ENCODE measurements at regions not wholly inside any gene's neighbourhood (a gene's known extent, or its start where the extent isn't known, plus 50 kb on each side); places are given as distances from the start of the nearest gene placed in this dataset.
"Not testable (repeated sequence)": the region's sequence is repeated elsewhere in the genome, so short reads cannot be mapped to it uniquely, and the experiment has no call there.

GRCh38 chr3:144743225-144743668 is 771.6 kb downstream of the DIPK2A start:
- Histone ChIP-seq H3K79me1 (replicated peaks; ENCODE audit: low read length, poor library complexity, severe bottlenecking) (no peaks in the 10 kb centered on the region), H3K14ac (ENCODE audit: low read length in 2 of 2) (no peak overlapping the region), H2BK120ac (ENCODE audit: low read depth, low read length) (no peak overlapping the region), H3K4me3 (ENCODE audit: insufficient read depth in 1 of 2, low read depth in 1 of 2, low read length in 2 of 2) (no peak overlapping the region), H3K36me3 (ENCODE audit: control insufficient read depth in 1 of 2, insufficient read depth in 2 of 2, low read depth in 1 of 2, low read length in 2 of 2) (no peaks in the 10 kb centered on the region), H3K18ac (ENCODE audit: low read depth in 1 of 2, low read length in 2 of 2) (no peak overlapping the region), H2BK15ac (ENCODE audit: low read depth, poor library complexity, severe bottlenecking) (no peak overlapping the region), H2BK5ac (ENCODE audit: low read depth, low read length, poor library complexity, severe bottlenecking) (no peak overlapping the region), H3K9me3 (ENCODE audit: control insufficient read depth, low read length) (no peaks in the 10 kb centered on the region), H3K9ac (ENCODE audit: low read length) (no peak overlapping the region), H2AFZ (ENCODE audit: low read depth, low read length) (no peak overlapping the region), H3K27ac (ENCODE audit: low read length, poor library complexity, severe bottlenecking) (no peak overlapping the region), H3K4me2 (ENCODE audit: low read length, poor library complexity, severe bottlenecking) (no peak overlapping the region), H2BK12ac (ENCODE audit: low read length in 2 of 2) (no peak overlapping the region), H4K91ac (ENCODE audit: low read length) (no peak overlapping the region), H3K4me1 (ENCODE audit: control insufficient read depth, insufficient read depth, low read depth, low read length) (no peaks in the 10 kb centered on the region), H4K8ac (ENCODE audit: low read length) (no peak overlapping the region), H3K23ac (ENCODE audit: low read length in 2 of 2) (no peak overlapping the region), H3K27me3 (ENCODE audit: control insufficient read depth in 1 of 2, insufficient read depth in 1 of 2, low read length in 2 of 2) (no peaks in the 10 kb centered on the region), H2AK5ac (ENCODE audit: low read length, severe bottlenecking) (no peak overlapping the region), H3K4ac (ENCODE audit: low read depth in 1 of 2, low read length in 2 of 2) (no peak overlapping the region)
- no CpG with 5 or more reads among the region's 1 CpG for WGBS
- peak; percentile 7 for DNase-seq

GRCh38 chr3:144744473-144744872 is 772.9 kb downstream of the DIPK2A start:
- no peak overlapping the region for H2AFZ ChIP-seq (ENCODE audit: low read depth, low read length)
- no peaks in the 10 kb centered on the region for H3K9me3 ChIP-seq (ENCODE audit: control insufficient read depth, low read length)
- no peak overlapping the region for H2BK15ac ChIP-seq (ENCODE audit: low read depth, poor library complexity, severe bottlenecking)
- no peak overlapping the region for H2AK5ac ChIP-seq (ENCODE audit: low read length, severe bottlenecking)
- no peak for DNase-seq
- H3K4ac ChIP-seq (ENCODE audit: low read depth in 1 of 2, low read length in 2 of 2): no peak overlapping the region
- no peak overlapping the region for H3K23ac ChIP-seq (ENCODE audit: low read length in 2 of 2)
- no peak overlapping the region for H3K4me3 ChIP-seq (ENCODE audit: insufficient read depth in 1 of 2, low read depth in 1 of 2, low read length in 2 of 2)
- H3K27me3 ChIP-seq (ENCODE audit: control insufficient read depth in 1 of 2, insufficient read depth in 1 of 2, low read length in 2 of 2): no peaks in the 10 kb centered on the region
- H3K27ac ChIP-seq (ENCODE audit: low read length, poor library complexity, severe bottlenecking): no peak overlapping the region
- H2BK120ac ChIP-seq (ENCODE audit: low read depth, low read length): no peak overlapping the region
- H3K79me1 ChIP-seq (replicated peaks; ENCODE audit: low read length, poor library complexity, severe bottlenecking): no peaks in the 10 kb centered on the region
- no peak overlapping the region for H3K9ac ChIP-seq (ENCODE audit: low read length)
- no peaks in the 10 kb centered on the region for H3K4me1 ChIP-seq (ENCODE audit: control insufficient read depth, insufficient read depth, low read depth, low read length)
- H3K18ac ChIP-seq (ENCODE audit: low read depth in 1 of 2, low read length in 2 of 2): no peak overlapping the region
- no peak overlapping the region for H4K91ac ChIP-seq (ENCODE audit: low read length)
- no peaks in the 10 kb centered on the region for H3K36me3 ChIP-seq (ENCODE audit: control insufficient read depth in 1 of 2, insufficient read depth in 2 of 2, low read depth in 1 of 2, low read length in 2 of 2)
- H2BK5ac ChIP-seq (ENCODE audit: low read depth, low read length, poor library complexity, severe bottlenecking): no peak overlapping the region
- H3K14ac ChIP-seq (ENCODE audit: low read length in 2 of 2): no peak overlapping the region
- no peak overlapping the region for H3K4me2 ChIP-seq (ENCODE audit: low read length, poor library complexity, severe bottlenecking)
- WGBS: 90% methylated on average over 2 of the region's 4 CpGs
- H4K8ac ChIP-seq (ENCODE audit: low read length): no peak overlapping the region
- H2BK12ac ChIP-seq (ENCODE audit: low read length in 2 of 2): no peak overlapping the region

GRCh38 chr3:144746631-144747030 is 775.0 kb downstream of the DIPK2A start:
- H2BK12ac ChIP-seq (ENCODE audit: low read length in 2 of 2): no peak overlapping the region
- no peak overlapping the region for H2BK5ac ChIP-seq (ENCODE audit: low read depth, low read length, poor library complexity, severe bottlenecking)
- no peak overlapping the region for H3K4me2 ChIP-seq (ENCODE audit: low read length, poor library complexity, severe bottlenecking)
- H3K4me3 ChIP-seq (ENCODE audit: insufficient read depth in 1 of 2, low read depth in 1 of 2, low read length in 2 of 2): no peak overlapping the region
- no peaks in the 10 kb centered on the region for H3K4me1 ChIP-seq (ENCODE audit: control insufficient read depth, insufficient read depth, low read depth, low read length)
- H3K18ac ChIP-seq (ENCODE audit: low read depth in 1 of 2, low read length in 2 of 2): no peak overlapping the region
- no peak overlapping the region for H3K9ac ChIP-seq (ENCODE audit: low read length)
- no peak overlapping the region for H3K27ac ChIP-seq (ENCODE audit: low read length, poor library complexity, severe bottlenecking)
- H4K91ac ChIP-seq (ENCODE audit: low read length): no peak overlapping the region
- H2AFZ ChIP-seq (ENCODE audit: low read depth, low read length): no peak overlapping the region
- H3K23ac ChIP-seq (ENCODE audit: low read length in 2 of 2): no peak overlapping the region
- no peak overlapping the region for H2BK15ac ChIP-seq (ENCODE audit: low read depth, poor library complexity, severe bottlenecking)
- H3K27me3 ChIP-seq (ENCODE audit: control insufficient read depth in 1 of 2, insufficient read depth in 1 of 2, low read length in 2 of 2): no peaks in the 10 kb centered on the region
- no peak overlapping the region for H3K14ac ChIP-seq (ENCODE audit: low read length in 2 of 2)
- no peaks in the 10 kb centered on the region for H3K79me1 ChIP-seq (replicated peaks; ENCODE audit: low read length, poor library complexity, severe bottlenecking)
- WGBS: 59% methylated on average over 2 of the region's 2 CpGs
- H2AK5ac ChIP-seq (ENCODE audit: low read length, severe bottlenecking): no peak overlapping the region
- no peaks in the 10 kb centered on the region for H3K9me3 ChIP-seq (ENCODE audit: control insufficient read depth, low read length)
- no peak overlapping the region for H2BK120ac ChIP-seq (ENCODE audit: low read depth, low read length)
- no peak overlapping the region for H3K4ac ChIP-seq (ENCODE audit: low read depth in 1 of 2, low read length in 2 of 2)
- no peaks in the 10 kb centered on the region for H3K36me3 ChIP-seq (ENCODE audit: control insufficient read depth in 1 of 2, insufficient read depth in 2 of 2, low read depth in 1 of 2, low read length in 2 of 2)
- no peak overlapping the region for H4K8ac ChIP-seq (ENCODE audit: low read length)
- peak; percentile 66 for DNase-seq

- not testable (repeated sequence) for H3K4me3 ChIP-seq (ENCODE audit: insufficient read depth in 1 of 2, low read depth in 1 of 2, low read length in 2 of 2); H3K79me1 ChIP-seq (replicated peaks; ENCODE audit: low read length, poor library complexity, severe bottlenecking); H3K4me1 ChIP-seq (ENCODE audit: control insufficient read depth, insufficient read depth, low read depth, low read length); H2BK15ac ChIP-seq (ENCODE audit: low read depth, poor library complexity, severe bottlenecking); H3K14ac ChIP-seq (ENCODE audit: low read length in 2 of 2); H3K9me3 ChIP-seq (ENCODE audit: control insufficient read depth, low read length); H3K36me3 ChIP-seq (ENCODE audit: control insufficient read depth in 1 of 2, insufficient read depth in 2 of 2, low read depth in 1 of 2, low read length in 2 of 2); H2AK5ac ChIP-seq (ENCODE audit: low read length, severe bottlenecking); H4K91ac ChIP-seq (ENCODE audit: low read length); H3K9ac ChIP-seq (ENCODE audit: low read length); H3K27ac ChIP-seq (ENCODE audit: low read length, poor library complexity, severe bottlenecking); DNase-seq; H2BK5ac ChIP-seq (ENCODE audit: low read depth, low read length, poor library complexity, severe bottlenecking); H2AFZ ChIP-seq (ENCODE audit: low read depth, low read length); H3K18ac ChIP-seq (ENCODE audit: low read depth in 1 of 2, low read length in 2 of 2); H4K8ac ChIP-seq (ENCODE audit: low read length); H2BK120ac ChIP-seq (ENCODE audit: low read depth, low read length); H3K23ac ChIP-seq (ENCODE audit: low read length in 2 of 2); H2BK12ac ChIP-seq (ENCODE audit: low read length in 2 of 2); H3K27me3 ChIP-seq (ENCODE audit: control insufficient read depth in 1 of 2, insufficient read depth in 1 of 2, low read length in 2 of 2); H3K4ac ChIP-seq (ENCODE audit: low read depth in 1 of 2, low read length in 2 of 2); H3K4me2 ChIP-seq (ENCODE audit: low read length, poor library complexity, severe bottlenecking)
- 99% methylated on average over 23 of the region's 38 CpGs for WGBS
These were observed 778.1 kb downstream of the DIPK2A start for GRCh38 chr3:144749536-144750253.
